ENCODE measurements at regions not wholly inside any gene's neighbourhood (a gene's known extent, or its start where the extent isn't known, plus 50 kb on each side); places are given as distances from the start of the nearest gene placed in this dataset.

GRCh38 chr5:168022446-168023169 is 268.8 kb upstream of the WWC1 start:
- no peak for DNase-seq (ENCODE audit: extremely low read depth in 1 of 11, low read depth in 9 of 11, low spot score in 4 of 11)

GRCh38 chr5:168023191-168023590 is 268.3 kb upstream of the WWC1 start:
- no peak for DNase-seq (ENCODE audit: extremely low read depth in 1 of 11, low read depth in 9 of 11, low spot score in 4 of 11)

- no peak for DNase-seq (ENCODE audit: extremely low read depth in 1 of 11, low read depth in 9 of 11, low spot score in 4 of 11)
Measured at GRCh38 chr5:168024306-168024705, 267.1 kb upstream of the WWC1 start.

GRCh38 chr5:168027007-168027406 is 264.4 kb upstream of the WWC1 start:
- no peak for DNase-seq (ENCODE audit: extremely low read depth in 1 of 11, low read depth in 9 of 11, low spot score in 4 of 11)

GRCh38 chr5:168030912-168031311 is 260.5 kb upstream of the WWC1 start:
- DNase-seq (ENCODE audit: extremely low read depth in 1 of 11, low read depth in 9 of 11, low spot score in 4 of 11): no peak

GRCh38 chr5:168031614-168032013 is 259.8 kb upstream of the WWC1 start:
- DNase-seq (ENCODE audit: extremely low read depth in 1 of 11, low read depth in 9 of 11, low spot score in 4 of 11): no peak

GRCh38 chr5:168039039-168039438 is 252.4 kb upstream of the WWC1 start:
- DNase-seq (ENCODE audit: extremely low read depth in 1 of 11, low read depth in 9 of 11, low spot score in 4 of 11): no peak

GRCh38 chr5:168039566-168040248 is 251.7 kb upstream of the WWC1 start:
- no peak for DNase-seq (ENCODE audit: extremely low read depth in 1 of 11, low read depth in 9 of 11, low spot score in 4 of 11)

GRCh38 chr5:168041583-168041982 is 249.9 kb upstream of the WWC1 start:
- DNase-seq (ENCODE audit: extremely low read depth in 1 of 11, low read depth in 9 of 11, low spot score in 4 of 11): no peak

- peak in 3 of 11 donors; percentile 31 to 55 (median 42) for DNase-seq (ENCODE audit: extremely low read depth in 1 of 11, low read depth in 9 of 11, low spot score in 4 of 11)
Measured at GRCh38 chr5:168042284-168043068, 249.0 kb upstream of the WWC1 start.

GRCh38 chr5:168046163-168046562 is 245.3 kb upstream of the WWC1 start:
- no peak for DNase-seq (ENCODE audit: extremely low read depth in 1 of 11, low read depth in 9 of 11, low spot score in 4 of 11)

- DNase-seq (ENCODE audit: extremely low read depth in 1 of 11, low read depth in 9 of 11, low spot score in 4 of 11): peak in 5 of 11 donors; percentile 33 to 50 (median 38)
Measured at GRCh38 chr5:168047043-168047668, 244.3 kb upstream of the WWC1 start.

GRCh38 chr5:168047669-168048111 is 243.8 kb upstream of the WWC1 start:
- no peak for DNase-seq (ENCODE audit: extremely low read depth in 1 of 11, low read depth in 9 of 11, low spot score in 4 of 11)

GRCh38 chr5:168048486-168048885 is 243.0 kb upstream of the WWC1 start:
- DNase-seq (ENCODE audit: extremely low read depth in 1 of 11, low read depth in 9 of 11, low spot score in 4 of 11): no peak

- no peak for DNase-seq (ENCODE audit: extremely low read depth in 1 of 11, low read depth in 9 of 11, low spot score in 4 of 11)
Measured at GRCh38 chr5:168052686-168053085, 238.8 kb upstream of the WWC1 start.

- no peak for DNase-seq (ENCODE audit: extremely low read depth in 1 of 11, low read depth in 9 of 11, low spot score in 4 of 11)
Measured at GRCh38 chr5:168054091-168054490, 237.4 kb upstream of the WWC1 start.

GRCh38 chr5:168055141-168055683 is 236.2 kb upstream of the WWC1 start:
- no peak for DNase-seq (ENCODE audit: extremely low read depth in 1 of 11, low read depth in 9 of 11, low spot score in 4 of 11)

GRCh38 chr5:168055961-168056360 is 235.5 kb upstream of the WWC1 start:
- no peak for DNase-seq (ENCODE audit: extremely low read depth in 1 of 11, low read depth in 9 of 11, low spot score in 4 of 11)

GRCh38 chr5:168056499-168057182 is 234.8 kb upstream of the WWC1 start:
- no peak for DNase-seq (ENCODE audit: extremely low read depth in 1 of 11, low read depth in 9 of 11, low spot score in 4 of 11)

All from renal cortex interstitium (tissue), 11 donors.